CD4-positive, CD25-positive, alpha-beta regulatory T cell (primary cell): ENCODE measurements at regions not wholly inside any gene's neighbourhood (a gene's known extent, or its start where the extent isn't known, plus 50 kb on each side); places are given as distances from the start of the nearest gene placed in this dataset.
"Not testable (repeated sequence)": the region's sequence is repeated elsewhere in the genome, so short reads cannot be mapped to it uniquely, and the experiment has no call there.

ENCODE experiments used
- ATAC-seq, 2 donors: fragments of 150-1000 bp; cut with Tn5 transposase; one replicate each; pipeline ENCODE4 v1.10.0; 2021; ENCODE audit warnings: low read depth in 2 of 2, moderate number of reproducible peaks in 2 of 2, moderate library complexity in 1 of 2
- DNase-seq, 3 donors: peaks; one replicate each; pipeline versions ENCODE4 v3.0.0 to v3.0.0-alpha.2; 2012 to 2022; ENCODE audit warnings: mixed read lengths in 1 of 3
- H3K27ac ChIP-seq: one replicate; pipeline ENCODE4 v1.7.0; 2013; ENCODE audit warnings: mild to moderate bottlenecking, low read length; ENCODE audit not compliant: insufficient read depth, poor library complexity, severe bottlenecking
- H3K27me3 ChIP-seq: one replicate; pipeline ENCODE4 v1.7.0; 2013; ENCODE audit warnings: low read length; ENCODE audit not compliant: control insufficient read depth, insufficient read depth
- H3K36me3 ChIP-seq: one replicate; pipeline ENCODE4 v1.7.0; 2013; ENCODE audit warnings: mild to moderate bottlenecking, low read length, moderate library complexity; ENCODE audit not compliant: control insufficient read depth, insufficient read depth
- H3K4me1 ChIP-seq: 2 replicates; pipeline ENCODE4 v1.7.0; 2013; ENCODE audit warnings: mild to moderate bottlenecking, low read length; ENCODE audit not compliant: insufficient read depth, control insufficient read depth, poor library complexity, severe bottlenecking
- H3K4me3 ChIP-seq: one replicate; pipeline ENCODE4 v1.7.0; 2013; ENCODE audit warnings: low read depth, mild to moderate bottlenecking, low read length, moderate library complexity
- H3K9me3 ChIP-seq, 2 experiments: 1 replicate in 1 of 2; 2 replicates in 1 of 2; pipeline ENCODE4 v1.7.0; 2013; ENCODE audit warnings: low read length in 2 of 2, mild to moderate bottlenecking in 1 of 2, moderate library complexity in 1 of 2; ENCODE audit not compliant: control insufficient read depth in 2 of 2
- H3K27ac Mint-ChIP-seq, 3 donors: one replicate each; pipeline ENCODE4 v1.8.0; 2020 to 2022; ENCODE audit warnings: mild to moderate bottlenecking in 3 of 3, mixed read lengths in 3 of 3, moderate library complexity in 2 of 3
- H3K27me3 Mint-ChIP-seq: one replicate; pipeline ENCODE4 v1.8.0; 2022; ENCODE audit warnings: mild to moderate bottlenecking, mixed read lengths
- H3K36me3 Mint-ChIP-seq: one replicate; pipeline ENCODE4 v1.8.0; 2020; ENCODE audit warnings: mixed read lengths
- H3K4me1 Mint-ChIP-seq, 4 donors: one replicate each; pipeline ENCODE4 v1.8.0; 2020 to 2022; ENCODE audit warnings: mixed read lengths in 4 of 4, mild to moderate bottlenecking in 1 of 4
- H3K4me3 Mint-ChIP-seq, 4 donors: one replicate each; pipeline ENCODE4 v1.8.0; 2020 to 2022; ENCODE audit warnings: mild to moderate bottlenecking in 4 of 4, mixed read lengths in 4 of 4, moderate library complexity in 3 of 4
- H3K9me3 Mint-ChIP-seq, 7 donors: one replicate each; pipeline ENCODE4 v1.8.0; 2020 to 2022; ENCODE audit warnings: mixed read lengths in 7 of 7, mild to moderate bottlenecking in 3 of 7, moderate library complexity in 2 of 7

DNA sequence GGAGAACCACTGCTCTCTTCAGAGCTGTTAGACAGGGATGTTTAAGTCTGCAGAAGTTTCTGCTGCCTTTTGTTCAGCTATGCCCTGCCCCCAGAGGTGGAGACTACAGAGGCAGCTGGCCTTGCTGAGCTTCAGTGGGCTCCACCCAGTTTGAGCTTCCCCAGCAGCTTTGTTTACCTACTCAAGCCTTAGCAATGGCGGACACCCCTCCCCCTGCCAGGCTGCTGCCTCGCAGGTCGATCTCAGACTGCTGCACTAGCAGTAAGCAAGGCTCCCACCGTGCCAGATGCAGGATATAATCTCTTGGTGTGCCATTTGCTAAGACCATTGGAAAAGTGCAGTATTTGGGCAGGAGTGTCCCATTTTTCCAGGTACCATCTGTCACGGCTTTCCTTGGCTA, 465.1 kb downstream of the ZNF674 start:
- not testable (repeated sequence) for H3K4me1 Mint-ChIP-seq, ATAC-seq, H3K36me3 ChIP-seq, H3K27ac Mint-ChIP-seq, H3K4me1 ChIP-seq, DNase-seq, H3K9me3 Mint-ChIP-seq, H3K27ac ChIP-seq, H3K27me3 Mint-ChIP-seq, H3K27me3 ChIP-seq, H3K4me3 ChIP-seq, H3K9me3 ChIP-seq, H3K4me3 Mint-ChIP-seq, H3K36me3 Mint-ChIP-seq

DNA sequence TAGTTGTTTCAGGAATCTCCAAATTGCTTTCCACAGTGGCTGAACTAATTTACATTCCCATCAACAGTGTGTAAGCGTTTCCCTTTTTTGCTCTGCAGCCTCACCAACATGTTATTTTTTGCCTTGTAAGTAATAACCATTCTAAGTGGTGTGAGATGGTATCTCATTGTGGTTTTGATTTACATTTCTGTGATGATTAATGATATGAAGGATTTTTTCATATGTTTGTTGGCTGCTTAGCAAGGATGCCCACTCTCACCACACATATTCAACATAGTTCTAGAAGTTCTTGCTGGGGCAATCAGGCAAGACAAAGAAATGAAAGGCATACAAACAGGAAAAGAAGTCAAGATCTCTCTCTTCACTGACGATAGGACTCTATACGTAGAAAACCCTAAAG, 472.4 kb downstream of the ZNF674 start:
- no peaks in the 10 kb centered on the region for H3K36me3 Mint-ChIP-seq
- no peak overlapping the region for H3K27ac ChIP-seq
- H3K4me1 Mint-ChIP-seq, result no peaks in the 10 kb centered on the region
- no peaks in the 10 kb centered on the region for H3K36me3 ChIP-seq
- ATAC-seq (no peak), DNase-seq (no peak)
- no peaks in the 10 kb centered on the region for H3K27me3 ChIP-seq
- H3K27ac Mint-ChIP-seq, result no peak overlapping the region
- no peaks in the 10 kb centered on the region for H3K4me1 ChIP-seq
- H3K4me3 ChIP-seq, result no peak overlapping the region
- no peaks in the 10 kb centered on the region for H3K27me3 Mint-ChIP-seq
- H3K9me3 ChIP-seq, result no peaks in the 10 kb centered on the region
- H3K9me3 Mint-ChIP-seq, result peaks cover 0 to 4% (median 0%) of the 10 kb centered on the region in 7 donors
- H3K4me3 Mint-ChIP-seq, result no peak overlapping the region

DNA sequence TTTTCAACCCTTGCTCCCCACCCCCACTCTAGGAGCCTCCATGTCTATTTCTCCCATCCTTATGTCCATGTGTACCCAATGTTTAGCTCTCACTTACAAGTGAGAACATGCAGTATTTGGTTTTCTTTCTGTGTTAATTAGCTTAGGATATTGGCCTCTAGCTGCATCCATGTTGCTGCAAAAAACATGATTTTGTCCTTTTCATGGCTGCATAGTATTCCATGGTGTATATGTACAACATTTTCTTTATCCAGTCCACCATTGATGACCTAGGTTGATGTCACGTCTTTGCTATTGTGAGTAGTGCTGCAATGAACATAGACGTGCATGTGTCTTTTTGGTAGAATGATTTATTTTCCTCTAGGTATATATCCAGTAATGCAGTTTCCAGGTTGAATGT, 472.8 kb downstream of the ZNF674 start:
- H3K36me3 ChIP-seq, result no peaks in the 10 kb centered on the region
- Mint-ChIP-seq H3K27me3 (no peaks in the 10 kb centered on the region), H3K4me3 (no peak overlapping the region), H3K36me3 (no peaks in the 10 kb centered on the region), H3K9me3 (peaks cover 0 to 1% (median 0%) of the 10 kb centered on the region in 7 donors), H3K4me1 (no peaks in the 10 kb centered on the region), H3K27ac (no peak overlapping the region)
- H3K27me3 ChIP-seq, result no peaks in the 10 kb centered on the region
- no peak overlapping the region for H3K4me3 ChIP-seq
- H3K9me3 ChIP-seq, result no peaks in the 10 kb centered on the region
- no peaks in the 10 kb centered on the region for H3K4me1 ChIP-seq
- no peak for ATAC-seq
- no peak overlapping the region for H3K27ac ChIP-seq
- DNase-seq, result no peak

DNA sequence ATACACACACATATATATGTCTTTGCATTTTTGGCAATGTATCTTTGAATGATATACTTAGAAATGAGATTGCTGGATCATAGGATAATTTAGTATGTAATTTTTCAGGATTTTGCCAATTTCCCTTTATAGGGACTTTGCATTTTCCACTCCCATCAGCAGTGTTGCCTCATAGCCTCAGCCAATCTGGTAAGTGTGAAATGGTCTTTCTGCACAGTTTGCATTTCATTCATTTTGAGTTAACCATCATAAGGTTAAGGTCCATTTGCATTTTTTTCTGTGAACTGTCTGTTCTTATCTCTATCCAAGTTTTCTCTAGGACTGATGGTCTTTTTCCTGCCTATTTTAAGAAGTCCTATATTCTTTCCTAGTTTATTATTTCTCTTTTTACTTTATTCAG, 474.8 kb downstream of the ZNF674 start:
- no peak overlapping the region for H3K27ac ChIP-seq
- no peak overlapping the region for H3K4me3 Mint-ChIP-seq
- no peaks in the 10 kb centered on the region for H3K4me1 ChIP-seq
- no peaks in the 10 kb centered on the region for H3K36me3 Mint-ChIP-seq
- H3K27me3 Mint-ChIP-seq, result no peaks in the 10 kb centered on the region
- no peak overlapping the region for H3K4me3 ChIP-seq
- no peak for ATAC-seq
- H3K27me3 ChIP-seq, result no peaks in the 10 kb centered on the region
- DNase-seq, result no peak
- peaks cover 0 to 5% (median 2%) of the 10 kb centered on the region in 7 donors for H3K9me3 Mint-ChIP-seq
- no peak overlapping the region for H3K27ac Mint-ChIP-seq
- no peaks in the 10 kb centered on the region for H3K36me3 ChIP-seq
- H3K4me1 Mint-ChIP-seq, result no peaks in the 10 kb centered on the region
- no peaks in the 10 kb centered on the region for H3K9me3 ChIP-seq

DNA sequence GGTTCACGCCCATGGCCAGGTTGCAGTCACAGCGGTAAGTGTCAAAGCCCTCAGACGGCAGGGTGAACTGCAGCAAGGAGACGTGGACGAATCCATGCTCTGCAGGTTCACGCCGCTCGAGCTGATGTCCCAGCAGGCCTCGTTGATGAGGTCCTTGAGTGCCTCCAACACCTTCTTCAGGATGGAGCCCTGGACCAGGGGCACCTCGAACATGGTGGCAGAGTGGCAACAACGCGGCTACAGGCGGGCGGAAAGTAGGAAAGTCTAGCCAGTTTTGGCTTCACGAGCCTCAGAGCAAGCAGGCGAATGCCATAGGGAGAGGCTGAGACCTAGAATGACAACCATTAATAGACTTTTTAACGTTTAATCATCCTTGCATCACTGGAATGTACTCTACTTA, 485.9 kb downstream of the ZNF674 start:
- H3K9me3 Mint-ChIP-seq, result peaks cover 0 to 9% (median 3%) of the 10 kb centered on the region in 7 donors

DNA sequence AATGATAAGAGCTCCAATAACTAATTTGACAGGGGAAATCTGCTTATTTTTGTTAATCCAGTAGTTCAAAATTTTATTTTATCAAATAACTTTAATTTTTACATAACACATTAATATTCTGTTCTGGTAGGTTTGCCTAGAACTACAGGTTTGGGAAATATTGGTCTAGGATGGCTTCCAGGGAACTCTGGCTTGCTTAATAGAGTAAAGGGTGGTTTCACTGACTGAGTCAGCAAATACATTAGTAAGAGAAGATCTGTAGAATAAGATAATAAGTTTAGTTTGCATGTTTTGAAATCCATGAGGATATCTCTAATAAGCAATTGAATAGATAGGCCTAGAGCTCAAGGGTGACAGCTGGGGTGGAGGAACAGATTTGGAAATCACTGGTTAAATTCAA, 500.7 kb downstream of the ZNF674 start:
- no peak overlapping the region for H3K4me3 Mint-ChIP-seq
- peaks cover 4% of the 10 kb centered on the region for H3K36me3 Mint-ChIP-seq
- H3K27me3 ChIP-seq, result peaks cover 3% of the 10 kb centered on the region
- no peak overlapping the region for H3K4me3 ChIP-seq
- DNase-seq (no peak), ATAC-seq (no peak)
- peaks cover 8 to 9% of the 10 kb centered on the region in 2 experiments for H3K9me3 ChIP-seq
- no peak overlapping the region for H3K27ac ChIP-seq
- peaks cover 15% of the 10 kb centered on the region for H3K27me3 Mint-ChIP-seq
- no peaks in the 10 kb centered on the region for H3K4me1 ChIP-seq
- peaks cover 0 to 8% (median 2%) of the 10 kb centered on the region in 7 donors for H3K9me3 Mint-ChIP-seq
- no peaks in the 10 kb centered on the region for H3K4me1 Mint-ChIP-seq
- H3K27ac Mint-ChIP-seq, result no peak overlapping the region
- no peaks in the 10 kb centered on the region for H3K36me3 ChIP-seq

More for the DNA sequence above, 485.9 kb downstream of the ZNF674 start:
- H3K27ac Mint-ChIP-seq, result no peak overlapping the region
- H3K36me3 Mint-ChIP-seq, result no peaks in the 10 kb centered on the region
- no peak overlapping the region for H3K27ac ChIP-seq
- no peaks in the 10 kb centered on the region for H3K36me3 ChIP-seq
- no peaks in the 10 kb centered on the region for H3K27me3 ChIP-seq
- ATAC-seq (no peak), DNase-seq (no peak)
- H3K4me1 ChIP-seq, result no peaks in the 10 kb centered on the region
- H3K27me3 Mint-ChIP-seq, result no peaks in the 10 kb centered on the region
- H3K4me3 ChIP-seq, result no peak overlapping the region
- no peaks in the 10 kb centered on the region for H3K4me1 Mint-ChIP-seq
- no peak overlapping the region for H3K4me3 Mint-ChIP-seq
- H3K9me3 ChIP-seq, result no peaks in the 10 kb centered on the region

DNA sequence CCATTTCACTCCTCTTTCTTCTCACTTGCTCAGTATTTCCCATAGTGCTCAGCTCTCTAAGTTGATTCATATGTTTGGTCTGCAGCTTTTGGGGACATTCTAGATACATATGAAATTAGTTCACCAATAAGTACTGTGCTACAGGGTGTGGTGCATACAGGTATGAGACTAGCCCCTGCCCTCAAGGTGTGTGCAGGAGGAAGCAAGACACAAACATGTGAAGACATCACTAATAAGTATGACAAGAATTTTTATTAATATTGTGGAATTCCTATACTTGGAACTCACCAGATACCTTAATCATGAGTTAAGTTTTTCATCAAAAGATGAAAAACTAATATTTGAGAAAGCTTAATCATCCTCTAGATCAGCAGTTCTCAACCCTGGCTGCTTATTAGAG, 505.2 kb downstream of the ZNF674 start:
- Histone ChIP-seq H3K27me3 (no peaks in the 10 kb centered on the region), H3K27ac (no peak overlapping the region), H3K9me3 (peaks cover 8 to 9% of the 10 kb centered on the region in 2 experiments), H3K36me3 (no peaks in the 10 kb centered on the region), H3K4me1 (no peaks in the 10 kb centered on the region), H3K4me3 (no peak overlapping the region)
- H3K4me3 Mint-ChIP-seq, result no peak overlapping the region
- no peak overlapping the region for H3K27ac Mint-ChIP-seq
- peaks cover 18% of the 10 kb centered on the region for H3K27me3 Mint-ChIP-seq
- H3K36me3 Mint-ChIP-seq, result peaks cover 4% of the 10 kb centered on the region
- peaks cover 0 to 6% (median 2%) of the 10 kb centered on the region in 7 donors for H3K9me3 Mint-ChIP-seq
- H3K4me1 Mint-ChIP-seq, result no peaks in the 10 kb centered on the region
- DNase-seq (no peak), ATAC-seq (no peak)

DNA sequence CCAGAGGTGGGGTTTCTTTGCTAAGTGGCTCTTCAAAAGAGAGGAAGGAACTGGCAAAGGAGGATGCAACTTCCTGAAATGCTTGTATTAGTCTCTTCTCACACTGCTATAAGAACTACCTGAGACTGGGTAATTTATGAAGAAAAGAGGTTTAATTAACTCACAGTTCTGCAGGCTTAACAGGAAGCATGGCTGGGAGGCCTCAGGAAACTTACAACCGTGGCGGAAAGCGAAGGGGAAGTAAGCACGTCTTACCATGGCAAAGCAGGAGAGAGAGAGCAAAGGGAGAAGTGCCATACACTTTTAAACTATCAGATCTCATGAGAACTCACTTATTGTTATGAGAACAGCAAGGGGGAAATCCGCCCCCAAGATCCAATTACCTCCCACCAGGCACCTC, 505.7 kb downstream of the ZNF674 start:
- H3K4me3 ChIP-seq, result no peak overlapping the region

More for the DNA sequence above, 505.7 kb downstream of the ZNF674 start:
- ATAC-seq (no peak), DNase-seq (no peak)
- Mint-ChIP-seq H3K27ac (no peak overlapping the region), H3K27me3 (peaks cover 18% of the 10 kb centered on the region), H3K9me3 (peaks cover 0 to 6% (median 2%) of the 10 kb centered on the region in 7 donors), H3K4me1 (no peaks in the 10 kb centered on the region), H3K36me3 (peaks cover 4% of the 10 kb centered on the region), H3K4me3 (no peak overlapping the region)
- Histone ChIP-seq H3K36me3 (no peaks in the 10 kb centered on the region), H3K27ac (no peak overlapping the region), H3K9me3 (peaks cover 8 to 9% of the 10 kb centered on the region in 2 experiments), H3K27me3 (no peaks in the 10 kb centered on the region), H3K4me1 (no peaks in the 10 kb centered on the region)
